Bronchial epithelial cell (primary cell): ENCODE measurements at regions not wholly inside any gene's neighbourhood (a gene's known extent, or its start where the extent isn't known, plus 50 kb on each side); places are given as distances from the start of the nearest gene placed in this dataset.

ENCODE experiments used
- DNase-seq: peaks from one replicate; pipeline ENCODE4 v3.0.0-alpha.2; 2010; ENCODE audit warnings: low read depth
- FAIRE-seq: peaks from 2 replicates; lab custom pipeline; 2011; peaks lifted over from hg19 to GRCh38; lab: Jason Lieb, UNC
- H3K27me3 ChIP-seq: 2 replicates; pipeline ENCODE4 v1.5.1; 2011; ENCODE audit warnings: low read length; ENCODE audit not compliant: control insufficient read depth, insufficient read depth
- H3K36me3 ChIP-seq: 2 replicates; pipeline ENCODE4 v1.5.1; 2011; ENCODE audit warnings: low read length; ENCODE audit not compliant: control insufficient read depth, insufficient read depth
- H3K4me3 ChIP-seq: 2 replicates; pipeline ENCODE4 v1.5.1; 2011; ENCODE audit warnings: mild to moderate bottlenecking, low read depth, low read length, control low read depth
- TF ChIP-seq, protein P1 (sequence below): IDR thresholded peaks from 2 replicates; pipeline ENCODE4 v1.5.1; 2011; ENCODE audit warnings: mild to moderate bottlenecking, moderate library complexity, low read length, control low read depth, inconsistent platforms; ENCODE audit not compliant: insufficient read depth, severe bottlenecking

DNA sequence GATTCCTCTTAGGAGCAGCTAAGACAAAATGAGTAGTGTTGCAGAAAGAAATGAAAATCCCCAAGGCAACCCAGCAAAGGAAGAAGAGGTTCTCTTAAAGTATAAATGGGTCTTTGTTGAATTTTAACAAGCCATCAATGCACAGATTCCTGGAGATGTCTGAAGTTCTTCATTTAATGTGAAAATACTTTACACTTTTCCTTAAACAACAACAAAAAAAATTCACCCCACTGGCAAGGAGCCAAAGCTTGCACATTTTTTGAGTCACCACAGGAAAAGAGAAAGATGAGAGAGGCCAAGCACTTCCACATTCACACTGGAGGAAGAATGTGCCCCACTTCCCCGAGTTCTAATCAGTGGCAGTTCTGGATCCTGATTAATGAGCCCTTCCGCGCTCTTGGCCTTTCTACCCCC lies 286.4 kb upstream of the MEOX2 start:
- Histone ChIP-seq H3K27me3 (no peaks in the 10 kb centered on the region), H3K36me3 (no peaks in the 10 kb centered on the region), H3K4me3 (no peak overlapping the region)
- TF ChIP-seq, protein P1, sequence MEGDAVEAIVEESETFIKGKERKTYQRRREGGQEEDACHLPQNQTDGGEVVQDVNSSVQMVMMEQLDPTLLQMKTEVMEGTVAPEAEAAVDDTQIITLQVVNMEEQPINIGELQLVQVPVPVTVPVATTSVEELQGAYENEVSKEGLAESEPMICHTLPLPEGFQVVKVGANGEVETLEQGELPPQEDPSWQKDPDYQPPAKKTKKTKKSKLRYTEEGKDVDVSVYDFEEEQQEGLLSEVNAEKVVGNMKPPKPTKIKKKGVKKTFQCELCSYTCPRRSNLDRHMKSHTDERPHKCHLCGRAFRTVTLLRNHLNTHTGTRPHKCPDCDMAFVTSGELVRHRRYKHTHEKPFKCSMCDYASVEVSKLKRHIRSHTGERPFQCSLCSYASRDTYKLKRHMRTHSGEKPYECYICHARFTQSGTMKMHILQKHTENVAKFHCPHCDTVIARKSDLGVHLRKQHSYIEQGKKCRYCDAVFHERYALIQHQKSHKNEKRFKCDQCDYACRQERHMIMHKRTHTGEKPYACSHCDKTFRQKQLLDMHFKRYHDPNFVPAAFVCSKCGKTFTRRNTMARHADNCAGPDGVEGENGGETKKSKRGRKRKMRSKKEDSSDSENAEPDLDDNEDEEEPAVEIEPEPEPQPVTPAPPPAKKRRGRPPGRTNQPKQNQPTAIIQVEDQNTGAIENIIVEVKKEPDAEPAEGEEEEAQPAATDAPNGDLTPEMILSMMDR: no peak
- no peak for FAIRE-seq
- peak; percentile 24 for DNase-seq

DNA sequence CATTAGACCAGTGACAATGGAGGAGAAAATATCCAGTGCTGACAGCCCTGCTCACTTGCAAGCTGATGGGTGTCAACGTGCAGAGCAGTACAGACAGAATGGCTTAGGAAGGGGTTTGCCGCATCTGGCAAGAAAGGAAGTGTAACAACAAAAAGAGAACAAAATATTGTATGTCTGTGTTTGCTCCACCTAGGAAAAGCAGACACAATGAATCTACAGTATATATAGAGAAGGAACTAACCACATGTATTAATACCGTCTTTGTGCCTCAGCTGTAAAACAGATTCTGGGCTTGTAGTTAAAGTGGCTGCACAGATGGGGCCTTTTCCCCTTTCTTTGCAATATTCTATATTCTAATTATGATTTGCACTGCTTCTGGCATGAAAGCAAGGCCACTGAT lies 281.1 kb upstream of the MEOX2 start:
- Histone ChIP-seq H3K36me3 (no peaks in the 10 kb centered on the region), H3K4me3 (no peak overlapping the region), H3K27me3 (no peaks in the 10 kb centered on the region)
- DNase-seq (no peak), FAIRE-seq (no peak)
- TF ChIP-seq, protein P1: no peak

DNA sequence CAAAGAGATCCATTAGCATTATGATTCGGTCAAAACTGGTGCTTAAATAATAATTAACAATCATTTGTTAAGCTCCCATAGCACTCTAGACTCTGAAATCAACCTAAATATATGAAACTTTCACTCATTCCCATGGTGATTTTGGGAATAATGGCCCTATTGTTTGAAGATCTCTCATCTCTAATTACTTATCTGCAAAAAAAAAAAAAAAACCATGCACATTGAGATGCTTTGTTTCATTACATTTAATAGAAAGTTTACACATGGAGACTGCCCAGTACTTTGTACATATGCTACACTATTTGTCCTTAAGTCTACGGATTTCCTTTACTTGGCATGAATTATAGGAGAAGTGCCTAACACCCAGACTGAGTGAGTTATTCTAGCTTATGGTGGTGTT lies 280.6 kb upstream of the MEOX2 start:
- Histone ChIP-seq H3K36me3 (no peaks in the 10 kb centered on the region), H3K4me3 (no peak overlapping the region), H3K27me3 (no peaks in the 10 kb centered on the region)
- TF ChIP-seq, protein P1: no peak
- FAIRE-seq (no peak), DNase-seq (no peak)

DNA sequence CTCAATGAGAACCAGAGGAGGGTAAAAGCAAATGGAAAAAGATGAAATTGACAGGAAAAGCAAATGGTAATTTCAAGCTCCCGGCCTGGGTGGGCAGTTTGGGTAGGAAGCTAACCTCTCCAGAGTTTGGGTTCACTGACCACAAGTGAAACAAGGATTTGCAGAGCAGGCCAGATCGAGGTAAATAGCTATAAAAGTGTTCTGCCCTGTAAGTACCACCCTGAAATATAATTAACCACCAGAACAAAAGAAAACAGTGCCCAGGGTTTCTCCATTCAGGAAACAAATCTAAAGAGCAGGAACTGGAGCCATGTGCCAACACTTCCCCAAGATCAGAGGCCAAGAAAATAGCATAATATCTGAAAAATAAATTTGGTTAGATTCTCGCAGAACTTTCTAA lies 276.7 kb upstream of the MEOX2 start:
- DNase-seq (no peak), FAIRE-seq (no peak)
- H3K27me3 ChIP-seq: no peaks in the 10 kb centered on the region
- no peaks in the 10 kb centered on the region for H3K36me3 ChIP-seq
- H3K4me3 ChIP-seq: no peak overlapping the region
- TF ChIP-seq, protein P1: no peak

DNA sequence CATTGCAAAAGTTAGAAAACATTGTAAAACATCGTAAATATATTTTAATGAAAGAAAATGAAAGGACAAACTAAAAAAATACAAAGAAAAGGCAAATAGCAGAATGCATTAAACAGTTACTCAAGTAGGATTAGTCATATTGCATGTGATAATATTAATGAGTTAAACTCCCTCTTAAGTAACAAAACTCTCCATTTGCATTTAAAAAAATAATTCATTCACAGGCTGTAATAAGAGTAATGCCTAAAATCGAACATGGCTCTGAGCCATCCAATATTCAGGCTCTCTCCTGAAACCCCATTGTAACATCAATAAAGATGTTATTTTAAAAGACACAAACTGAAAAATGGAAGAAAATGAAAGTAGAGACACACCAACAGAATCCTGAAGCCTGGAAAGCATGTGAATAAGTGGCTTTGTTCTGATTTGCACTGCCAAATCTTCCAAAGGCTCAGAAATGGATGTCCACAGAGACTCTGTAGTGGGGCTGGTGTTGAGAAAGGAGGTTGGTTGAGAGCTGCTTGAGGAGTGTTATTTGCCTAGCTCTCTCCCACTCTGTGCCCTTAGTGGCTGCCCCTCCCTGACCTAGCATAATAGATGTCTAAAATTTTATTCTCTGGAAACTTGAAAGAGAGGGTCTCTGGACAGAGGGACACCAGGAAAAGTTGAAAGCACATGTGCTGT lies 268.3 kb upstream of the MEOX2 start:
- no peaks in the 10 kb centered on the region for H3K36me3 ChIP-seq
- H3K27me3 ChIP-seq: no peaks in the 10 kb centered on the region
- no peak overlapping the region for H3K4me3 ChIP-seq
- TF ChIP-seq, protein P1: no peak
- FAIRE-seq (no peak), DNase-seq (peak; percentile 45)

DNA sequence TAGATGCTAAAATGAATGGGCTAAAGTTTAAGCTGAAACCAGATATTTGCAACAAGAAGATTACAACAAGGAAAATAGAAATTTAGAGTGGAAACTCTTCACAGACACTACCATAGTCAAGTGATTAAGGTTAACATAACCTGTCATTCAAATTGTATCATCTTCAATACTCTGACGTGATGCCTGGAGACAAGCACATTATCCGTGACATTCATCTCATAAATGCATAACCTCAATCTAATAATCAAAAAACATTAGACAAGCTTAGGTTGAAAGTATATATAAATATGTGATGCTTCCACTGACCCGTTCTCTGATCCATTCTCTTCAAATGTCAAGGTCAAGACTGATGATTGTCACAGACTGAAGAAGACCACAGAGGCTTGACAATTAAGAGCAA lies 263.8 kb upstream of the MEOX2 start:
- no peak overlapping the region for H3K4me3 ChIP-seq

More for the DNA sequence above, 263.8 kb upstream of the MEOX2 start:
- DNase-seq: no peak
- no peak for FAIRE-seq
- TF ChIP-seq, protein P1: no peak
- H3K27me3 ChIP-seq: no peaks in the 10 kb centered on the region
- H3K36me3 ChIP-seq: no peaks in the 10 kb centered on the region
